HL-60 (cell line): ENCODE measurements at regions not wholly inside any gene's neighbourhood (a gene's known extent, or its start where the extent isn't known, plus 50 kb on each side); places are given as distances from the start of the nearest gene placed in this dataset.

Source experiments
- DNase-seq, 2 experiments: peaks; one replicate each; pipeline ENCODE4 v3.0.0-alpha.2; 2010 to 2020; ENCODE audit warnings: low read depth in 1 of 2, low spot score in 1 of 2
- H3K27ac ChIP-seq: fragments of 250-450 bp; sonication (Bioruptor Pico); replicated peaks from 2 replicates; pipeline ENCODE4 v1.5.1; 2020; ENCODE audit warnings: mild to moderate bottlenecking, moderate library complexity
- H3K27me3 ChIP-seq: fragments of 250-450 bp; sonication (Bioruptor Pico); 2 replicates; pipeline ENCODE4 v1.5.1; 2021; ENCODE audit warnings: mild to moderate bottlenecking, moderate library complexity; ENCODE audit not compliant: insufficient read depth, poor library complexity, severe bottlenecking
- H3K4me3 ChIP-seq: replicated peaks from 2 replicates; pipeline ENCODE4 v1.5.1; 2011; ENCODE audit warnings: mild to moderate bottlenecking, control low read depth, low read length; ENCODE audit not compliant: insufficient read depth
- GABPA ChIP-seq: IDR thresholded peaks from 2 replicates; pipeline ENCODE4 v1.6.1; 2012; ENCODE audit warnings: low read depth
- POLR2AphosphoS5 ChIP-seq: IDR thresholded peaks from 2 replicates; pipeline ENCODE4 v1.6.1; 2012; ENCODE audit warnings: low read depth
- SPI1 ChIP-seq: IDR thresholded peaks from 2 replicates; pipeline ENCODE4 v1.6.1; 2012; ENCODE audit warnings: low read depth, mild to moderate bottlenecking, borderline replicate concordance
- TF ChIP-seq, protein P1 (sequence below): IDR thresholded peaks from 2 replicates; pipeline ENCODE4 v1.6.1; 2012; ENCODE audit warnings: low read depth; ENCODE audit not compliant: insufficient replicate concordance
- TF ChIP-seq, protein P2 (sequence below): IDR thresholded peaks from one replicate; pipeline ENCODE4 v1.5.1; 2011; ENCODE audit warnings: low read length, control low read depth, inconsistent platforms; ENCODE audit not compliant: insufficient read depth

DNA sequence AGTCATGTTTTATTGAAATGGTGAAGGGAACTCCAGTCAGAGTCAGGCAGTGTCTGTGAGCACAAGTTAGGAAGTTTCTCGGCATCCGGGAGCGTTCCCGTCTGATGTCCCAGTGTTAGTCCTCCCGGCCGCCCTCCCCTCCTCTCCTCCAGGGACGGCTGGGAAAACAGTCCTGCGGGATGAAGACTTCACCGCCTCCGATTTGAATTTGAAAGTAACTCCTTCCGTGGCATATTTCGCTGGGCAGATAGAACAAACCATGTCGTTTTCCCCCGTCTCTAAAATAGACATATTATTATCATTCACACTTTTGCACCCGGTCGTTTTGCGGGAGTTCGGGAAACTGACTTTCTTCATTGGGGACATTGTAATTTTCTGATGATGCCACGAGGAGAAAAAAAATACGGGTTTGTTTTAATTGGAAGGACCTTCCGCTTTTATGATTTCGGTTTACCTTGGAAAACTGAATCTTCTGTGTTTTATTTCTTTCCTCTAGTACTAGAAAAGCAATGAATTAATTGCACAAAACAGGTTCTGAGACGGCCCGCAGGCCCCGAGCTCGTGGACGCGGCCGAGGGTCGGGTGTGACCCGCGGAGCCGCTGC is 76.6 kb downstream of the ZIC5 start:
- TF ChIP-seq POLR2AphosphoS5 (no peak), GABPA (no peak), SPI1 (no peak)
- TF ChIP-seq, protein P1, sequence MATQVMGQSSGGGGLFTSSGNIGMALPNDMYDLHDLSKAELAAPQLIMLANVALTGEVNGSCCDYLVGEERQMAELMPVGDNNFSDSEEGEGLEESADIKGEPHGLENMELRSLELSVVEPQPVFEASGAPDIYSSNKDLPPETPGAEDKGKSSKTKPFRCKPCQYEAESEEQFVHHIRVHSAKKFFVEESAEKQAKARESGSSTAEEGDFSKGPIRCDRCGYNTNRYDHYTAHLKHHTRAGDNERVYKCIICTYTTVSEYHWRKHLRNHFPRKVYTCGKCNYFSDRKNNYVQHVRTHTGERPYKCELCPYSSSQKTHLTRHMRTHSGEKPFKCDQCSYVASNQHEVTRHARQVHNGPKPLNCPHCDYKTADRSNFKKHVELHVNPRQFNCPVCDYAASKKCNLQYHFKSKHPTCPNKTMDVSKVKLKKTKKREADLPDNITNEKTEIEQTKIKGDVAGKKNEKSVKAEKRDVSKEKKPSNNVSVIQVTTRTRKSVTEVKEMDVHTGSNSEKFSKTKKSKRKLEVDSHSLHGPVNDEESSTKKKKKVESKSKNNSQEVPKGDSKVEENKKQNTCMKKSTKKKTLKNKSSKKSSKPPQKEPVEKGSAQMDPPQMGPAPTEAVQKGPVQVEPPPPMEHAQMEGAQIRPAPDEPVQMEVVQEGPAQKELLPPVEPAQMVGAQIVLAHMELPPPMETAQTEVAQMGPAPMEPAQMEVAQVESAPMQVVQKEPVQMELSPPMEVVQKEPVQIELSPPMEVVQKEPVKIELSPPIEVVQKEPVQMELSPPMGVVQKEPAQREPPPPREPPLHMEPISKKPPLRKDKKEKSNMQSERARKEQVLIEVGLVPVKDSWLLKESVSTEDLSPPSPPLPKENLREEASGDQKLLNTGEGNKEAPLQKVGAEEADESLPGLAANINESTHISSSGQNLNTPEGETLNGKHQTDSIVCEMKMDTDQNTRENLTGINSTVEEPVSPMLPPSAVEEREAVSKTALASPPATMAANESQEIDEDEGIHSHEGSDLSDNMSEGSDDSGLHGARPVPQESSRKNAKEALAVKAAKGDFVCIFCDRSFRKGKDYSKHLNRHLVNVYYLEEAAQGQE = no peak
- TF ChIP-seq, protein P2, sequence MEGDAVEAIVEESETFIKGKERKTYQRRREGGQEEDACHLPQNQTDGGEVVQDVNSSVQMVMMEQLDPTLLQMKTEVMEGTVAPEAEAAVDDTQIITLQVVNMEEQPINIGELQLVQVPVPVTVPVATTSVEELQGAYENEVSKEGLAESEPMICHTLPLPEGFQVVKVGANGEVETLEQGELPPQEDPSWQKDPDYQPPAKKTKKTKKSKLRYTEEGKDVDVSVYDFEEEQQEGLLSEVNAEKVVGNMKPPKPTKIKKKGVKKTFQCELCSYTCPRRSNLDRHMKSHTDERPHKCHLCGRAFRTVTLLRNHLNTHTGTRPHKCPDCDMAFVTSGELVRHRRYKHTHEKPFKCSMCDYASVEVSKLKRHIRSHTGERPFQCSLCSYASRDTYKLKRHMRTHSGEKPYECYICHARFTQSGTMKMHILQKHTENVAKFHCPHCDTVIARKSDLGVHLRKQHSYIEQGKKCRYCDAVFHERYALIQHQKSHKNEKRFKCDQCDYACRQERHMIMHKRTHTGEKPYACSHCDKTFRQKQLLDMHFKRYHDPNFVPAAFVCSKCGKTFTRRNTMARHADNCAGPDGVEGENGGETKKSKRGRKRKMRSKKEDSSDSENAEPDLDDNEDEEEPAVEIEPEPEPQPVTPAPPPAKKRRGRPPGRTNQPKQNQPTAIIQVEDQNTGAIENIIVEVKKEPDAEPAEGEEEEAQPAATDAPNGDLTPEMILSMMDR = no peak
- Histone ChIP-seq H3K27me3 (peaks cover 44% of the 10 kb centered on the region), H3K4me3 (no peak overlapping the region), H3K27ac (no peak overlapping the region)
- DNase-seq = no peak

DNA sequence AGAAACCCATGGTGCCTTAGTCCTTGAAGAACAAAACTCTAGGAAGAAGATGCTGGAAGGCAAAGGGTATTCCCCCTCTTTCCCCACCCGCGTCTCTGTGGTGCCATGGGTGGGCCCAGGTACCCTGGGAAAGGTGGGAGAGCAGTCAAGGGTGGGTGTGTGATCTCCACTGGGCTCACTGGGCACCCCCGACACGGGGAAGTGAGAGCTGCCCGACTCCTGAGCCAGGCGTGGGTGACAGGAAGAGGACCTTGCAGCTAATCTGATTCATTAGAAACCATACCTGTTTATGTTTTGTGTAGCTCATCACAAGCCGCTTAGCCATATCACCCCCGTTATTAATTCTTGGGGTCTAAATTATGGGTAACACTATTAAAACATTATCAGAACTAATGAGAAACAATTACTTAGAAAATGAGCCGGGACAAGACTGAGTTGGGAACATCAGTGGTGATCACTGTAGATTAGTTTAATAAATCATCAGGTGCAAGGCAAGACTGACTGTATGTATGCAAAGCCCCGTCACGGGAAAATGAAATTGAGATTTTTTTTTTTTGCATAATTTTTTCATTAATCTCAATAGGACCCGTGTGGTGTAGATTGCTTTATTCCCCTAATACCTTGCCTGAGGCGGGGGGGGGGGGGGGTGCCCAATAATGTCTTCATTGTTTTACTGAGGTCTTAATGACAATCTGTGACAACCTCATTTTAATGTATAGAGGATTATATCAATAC is 77.3 kb downstream of the ZIC5 start:
- Histone ChIP-seq H3K27ac (no peak overlapping the region), H3K27me3 (peaks cover 44% of the 10 kb centered on the region), H3K4me3 (no peak overlapping the region)
- no peak for DNase-seq
- TF ChIP-seq SPI1 (no peak), GABPA (no peak), POLR2AphosphoS5 (no peak)
- TF ChIP-seq, protein P1 = no peak
- TF ChIP-seq, protein P2 = no peak

DNA sequence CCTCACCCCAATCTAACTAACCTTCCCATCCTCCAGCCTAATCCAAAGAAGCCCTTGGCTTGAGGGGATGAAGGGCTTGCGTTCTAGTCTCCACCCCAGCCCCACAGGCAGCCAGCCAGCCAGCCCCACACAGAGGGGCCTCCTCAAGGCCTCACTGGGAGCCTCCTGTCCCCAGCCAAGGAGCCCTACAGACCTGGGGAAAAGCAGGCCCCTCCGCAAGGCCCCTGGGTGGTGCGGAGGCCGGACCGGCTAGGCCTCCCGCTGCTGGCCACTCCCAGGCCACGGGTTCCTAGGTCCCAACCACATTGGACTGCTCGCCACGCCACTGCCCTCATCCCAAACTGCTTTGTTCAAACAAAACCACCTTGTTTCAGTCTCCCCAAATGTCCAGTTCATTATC is 78.0 kb downstream of the ZIC5 start:
- H3K27me3 ChIP-seq = peaks cover 46% of the 10 kb centered on the region

More for the DNA sequence above, 78.0 kb downstream of the ZIC5 start:
- TF ChIP-seq SPI1 (no peak), GABPA (no peak), POLR2AphosphoS5 (no peak)
- TF ChIP-seq, protein P2 = no peak
- TF ChIP-seq, protein P1 = no peak
- DNase-seq = no peak
- Histone ChIP-seq H3K4me3 (no peak overlapping the region), H3K27ac (no peak overlapping the region)
